IMR-90 (cell line): ENCODE measurements at regions not wholly inside any gene's neighbourhood (a gene's known extent, or its start where the extent isn't known, plus 50 kb on each side); places are given as distances from the start of the nearest gene placed in this dataset.

ENCODE experiments used
- ATAC-seq: fragments of 200-7000 bp; cut with Tn5 transposase; 2 replicates; pipeline ENCODE4 v1.9.1; 2020; ENCODE audit warnings: low read depth, mild to moderate bottlenecking, moderate library complexity
- BruUV-seq: library from RNA; stranded (reverse); fragments of 400-500 nt; replicated peaks from 2 replicates; lab custom pipeline; 2021; lab: Mats Ljungman, UMichigan
- CTCF ChIA-PET: fragments of 300-600 bp; formaldehyde crosslinking; extraction: SDS; loops from one replicate; lab custom pipeline; 2021; ENCODE audit warnings: antibody characterized with exemption; lab: Yijun Ruan, JAX
- POLR2A ChIA-PET: fragments of 300-600 bp; sonication (Branson Sonifier 250); formaldehyde crosslinking; loops from one replicate; lab custom pipeline; 2022; ENCODE audit warnings: antibody characterized with exemption; ENCODE audit not compliant: unreplicated experiment; lab: Charles Lee
- DNase-seq: peaks from one replicate; pipeline ENCODE4 v3.0.0; 2013
- H2AFZ ChIP-seq: replicated peaks from 2 replicates; pipeline ENCODE3; 2013; ENCODE audit warnings: low read length, mild to moderate bottlenecking; ENCODE audit not compliant: poor library complexity
- H2AK5ac ChIP-seq: 2 replicates; pipeline ENCODE4 v1.6.1; 2013; ENCODE audit warnings: low read depth, low read length, inconsistent platforms
- H2AK9ac ChIP-seq: replicated peaks from 2 replicates; pipeline ENCODE3; 2013; ENCODE audit warnings: mild to moderate bottlenecking, low read depth, low read length, moderate library complexity; ENCODE audit not compliant: poor library complexity
- H2BK120ac ChIP-seq: 2 replicates; pipeline ENCODE4 v1.6.1; 2013; ENCODE audit warnings: low read depth, low read length, inconsistent platforms
- H2BK15ac ChIP-seq: 3 replicates; pipeline ENCODE4 v1.6.1; 2013; ENCODE audit warnings: low read depth, low read length, inconsistent platforms
- H2BK20ac ChIP-seq: 2 replicates; pipeline ENCODE4 v1.6.1; 2013; ENCODE audit warnings: low read depth, mild to moderate bottlenecking, inconsistent platforms, low read length, moderate library complexity
- H2BK5ac ChIP-seq: 2 replicates; pipeline ENCODE4 v1.6.1; 2013; ENCODE audit warnings: mild to moderate bottlenecking, low read depth, low read length, inconsistent platforms; ENCODE audit not compliant: poor library complexity, severe bottlenecking
- H3K14ac ChIP-seq: replicated peaks from 2 replicates; pipeline ENCODE4 v1.6.1; 2013; ENCODE audit warnings: low read depth, low read length, inconsistent platforms
- H3K18ac ChIP-seq: 2 replicates; pipeline ENCODE4 v1.6.1; 2013; ENCODE audit warnings: low read depth, low read length, control low read depth
- H3K23ac ChIP-seq: 2 replicates; pipeline ENCODE4 v1.6.1; 2013; ENCODE audit warnings: low read depth, low read length, inconsistent platforms
- H3K27ac ChIP-seq: 2 replicates; pipeline ENCODE4 v1.5.1; 2013; ENCODE audit warnings: mild to moderate bottlenecking, control low read depth, low read length; ENCODE audit not compliant: insufficient read depth
- H3K27me3 ChIP-seq: 2 replicates; pipeline ENCODE4 v1.6.1; 2013; ENCODE audit warnings: low read length; ENCODE audit not compliant: control insufficient read depth, insufficient read depth
- H3K36me3 ChIP-seq: 2 replicates; pipeline ENCODE4 v1.6.1; 2013; ENCODE audit warnings: low read length, mixed read lengths; ENCODE audit not compliant: control insufficient read depth, insufficient read depth
- H3K4ac ChIP-seq: 2 replicates; pipeline ENCODE4 v1.6.1; 2013; ENCODE audit warnings: low read depth, low read length, inconsistent platforms
- H3K4me1 ChIP-seq: 2 replicates; pipeline ENCODE4 v1.6.1; 2013; ENCODE audit warnings: low read length, mixed read lengths; ENCODE audit not compliant: control insufficient read depth, insufficient read depth
- H3K4me2 ChIP-seq: 2 replicates; pipeline ENCODE4 v1.6.1; 2013; ENCODE audit warnings: low read depth, mild to moderate bottlenecking, control low read depth, low read length, moderate library complexity
- H3K4me3 ChIP-seq: 2 replicates; pipeline ENCODE4 v1.5.1; 2013; ENCODE audit warnings: low read depth, mild to moderate bottlenecking, control low read depth, low read length, moderate library complexity; ENCODE audit not compliant: insufficient read depth
- H3K56ac ChIP-seq: 2 replicates; pipeline ENCODE4 v1.6.1; 2013; ENCODE audit warnings: low read length, inconsistent platforms; ENCODE audit not compliant: insufficient read depth; ENCODE audit errors: extremely low read depth
- H3K79me1 ChIP-seq, 2 experiments: 2 replicates each; pipeline ENCODE4 v1.6.1; 2013; ENCODE audit warnings: low read length in 2 of 2, inconsistent platforms in 1 of 2, low read depth in 1 of 2
- H3K9ac ChIP-seq: 2 replicates; pipeline ENCODE4 v1.6.1; 2013; ENCODE audit warnings: low read depth, low read length, control low read depth
- H3K9me1 ChIP-seq: 2 replicates; pipeline ENCODE4 v1.6.1; 2013; ENCODE audit warnings: low read length, inconsistent platforms; ENCODE audit not compliant: insufficient read depth
- H3K9me3 ChIP-seq: 2 replicates; pipeline ENCODE4 v1.6.1; 2013; ENCODE audit warnings: low read length; ENCODE audit not compliant: control insufficient read depth, insufficient read depth
- H4K20me1 ChIP-seq: 2 replicates; pipeline ENCODE4 v1.6.1; 2013; ENCODE audit warnings: low read length, inconsistent platforms; ENCODE audit not compliant: insufficient read depth
- H4K5ac ChIP-seq: 2 replicates; pipeline ENCODE4 v1.6.1; 2013; ENCODE audit warnings: mild to moderate bottlenecking, low read depth, low read length, control low read depth
- H4K8ac ChIP-seq, 2 experiments: 2 replicates each; pipeline ENCODE4 v1.6.1; 2013; ENCODE audit warnings: low read depth in 2 of 2, low read length in 2 of 2, control low read depth in 1 of 2, inconsistent platforms in 1 of 2
- H4K91ac ChIP-seq: 2 replicates; pipeline ENCODE4 v1.6.1; 2013; ENCODE audit warnings: low read depth, low read length, inconsistent platforms; ENCODE audit not compliant: insufficient read depth
- BHLHE40 ChIP-seq: fragments of 150-350 bp; IDR thresholded peaks from 2 replicates; pipeline ENCODE4 v1.6.1; 2016; ENCODE audit warnings: mild to moderate bottlenecking, low read depth, low read length
- CEBPB ChIP-seq: IDR thresholded peaks from 2 replicates; pipeline ENCODE4 v1.6.1; 2012; ENCODE audit warnings: low read depth, low read length, improper control_type of control experiment
- CTCF ChIP-seq: conservative IDR thresholded peaks from 2 replicates; pipeline ENCODE4 v1.5.1; 2012; ENCODE audit warnings: mild to moderate bottlenecking, low read depth, low read length, improper control_type of control experiment
- FOS ChIP-seq: fragments of 150-350 bp; IDR thresholded peaks from 2 replicates; pipeline ENCODE4 v1.6.1; 2016; ENCODE audit warnings: low read depth, low read length
- MAFK ChIP-seq: IDR thresholded peaks from 2 replicates; pipeline ENCODE4 v1.6.1; 2012; ENCODE audit warnings: low read depth, low read length, improper control_type of control experiment
- MAZ ChIP-seq: IDR thresholded peaks from 2 replicates; pipeline ENCODE4 v1.6.1; 2012; ENCODE audit warnings: low read depth, mild to moderate bottlenecking, low read length, improper control_type of control experiment, moderate library complexity, borderline replicate concordance
- NFE2L2 ChIP-seq: fragments of 150-350 bp; IDR thresholded peaks from 2 replicates; pipeline ENCODE4 v1.6.1; 2016; ENCODE audit warnings: low read depth, mild to moderate bottlenecking, low read length
- RAD21 ChIP-seq: IDR thresholded peaks from 2 replicates; pipeline ENCODE4 v1.6.1; 2012; ENCODE audit warnings: low read length, improper control_type of control experiment
- RCOR1 ChIP-seq: IDR thresholded peaks from 2 replicates; pipeline ENCODE4 v1.6.1; 2012; ENCODE audit warnings: mild to moderate bottlenecking, low read length, improper control_type of control experiment; ENCODE audit not compliant: insufficient replicate concordance
- SMC3 ChIP-seq: fragments of 150-350 bp; IDR thresholded peaks from 2 replicates; pipeline ENCODE4 v1.6.1; 2016; ENCODE audit warnings: low read depth, mild to moderate bottlenecking, antibody characterized with exemption, low read length, moderate library complexity
- WGBS, 2 experiments: methylation state at CpG; one replicate each; pipeline versions ENCODE4 v1.1.5 to v1.1.7; 2013; ENCODE audit warnings: missing lambda C conversion rate in 2 of 2; ENCODE audit not compliant: insufficient read length in 1 of 2; ENCODE audit errors: extremely low coverage in 2 of 2; 5-methylcytosine and 5-hydroxymethylcytosine counted together
- dilution Hi-C: fragments of 300-500 bp; cut with HindIII; formaldehyde crosslinking; loops from one replicate; pipeline ENCODE4 v1.14.3; 2018; ENCODE audit warnings: low sequenced_read_pairs; ENCODE audit not compliant: unreplicated experiment
- in situ Hi-C: fragments of 300-500 bp; cut with MboI; formaldehyde crosslinking; loops from 3 replicates; pipeline ENCODE4 v1.14.3; 2019; ENCODE audit warnings: low sequenced_read_pairs, inconsistent platforms, mixed read lengths
- intact Hi-C: fragments of 100-400 bp; cut with micrococcal nuclease; formaldehyde crosslinking; loops from 2 replicates; pipeline ENCODE4 v1.10.0; 2022
- TF ChIP-seq, protein P1 (sequence below): fragments of 150-350 bp; IDR thresholded peaks from 2 replicates; pipeline ENCODE4 v1.6.1; 2016; ENCODE audit warnings: low read depth, mild to moderate bottlenecking, low read length, moderate library complexity, borderline replicate concordance
- TF ChIP-seq, protein P2 (sequence below): fragments of 150-350 bp; IDR thresholded peaks from 2 replicates; pipeline ENCODE4 v1.6.1; 2017; ENCODE audit warnings: mild to moderate bottlenecking, antibody characterized with exemption, low read length, low read depth

GRCh38 chr21:27366646-27367235 is 399.9 kb upstream of the ADAMTS5 start:
- H2AK9ac ChIP-seq: no peak overlapping the region
- no peak overlapping the region for H3K23ac ChIP-seq
- H3K4ac ChIP-seq: peak overlapping the region; percentile 49
- H3K9me1 ChIP-seq: peaks cover 5% of the 10 kb centered on the region; the same call in 1 of the 2 replicates
- H3K4me2 ChIP-seq: no peak overlapping the region
- H3K27me3 ChIP-seq: no peaks in the 10 kb centered on the region
- H4K8ac ChIP-seq: peak overlapping the region in 1 of 2 experiments; percentile 27; a peak in 1 of 4 replicates
- H3K14ac ChIP-seq: peak overlapping the region; percentile 63; the same call in 1 of the 2 replicates
- intact Hi-C loops (no loop called here), in situ Hi-C loops (no loop called here), dilution Hi-C loops (no loop called here)
- DNase-seq (peak; percentile 26), ATAC-seq (peak; percentile 33)
- H3K4me3 ChIP-seq: no peak overlapping the region
- no CpG with 5 or more reads among the region's 3 CpGs for WGBS, 2 experiments
- ChIA-PET POLR2A (interaction anchor here (0.6 kb wide), 1 partner anchor 113 kb away, joined by 3 read pairs; no protein-coding TSS in a partner anchor), CTCF (interaction anchor here (0.7 kb wide), 1 partner anchor 102 kb away, joined by 3 read pairs; no protein-coding TSS in a partner anchor)
- H2BK5ac ChIP-seq: peak overlapping the region; percentile 77
- H2BK120ac ChIP-seq: peak overlapping the region; percentile 92
- no peaks in the 10 kb centered on the region for H3K9me3 ChIP-seq
- no peak overlapping the region for H2AFZ ChIP-seq
- H3K4me1 ChIP-seq: peaks cover 10% of the 10 kb centered on the region; the same call in 1 of the 2 replicates
- H4K5ac ChIP-seq: peak overlapping the region; percentile 94
- peak overlapping the region; percentile 92 for H2BK20ac ChIP-seq
- TF ChIP-seq, protein P1, sequence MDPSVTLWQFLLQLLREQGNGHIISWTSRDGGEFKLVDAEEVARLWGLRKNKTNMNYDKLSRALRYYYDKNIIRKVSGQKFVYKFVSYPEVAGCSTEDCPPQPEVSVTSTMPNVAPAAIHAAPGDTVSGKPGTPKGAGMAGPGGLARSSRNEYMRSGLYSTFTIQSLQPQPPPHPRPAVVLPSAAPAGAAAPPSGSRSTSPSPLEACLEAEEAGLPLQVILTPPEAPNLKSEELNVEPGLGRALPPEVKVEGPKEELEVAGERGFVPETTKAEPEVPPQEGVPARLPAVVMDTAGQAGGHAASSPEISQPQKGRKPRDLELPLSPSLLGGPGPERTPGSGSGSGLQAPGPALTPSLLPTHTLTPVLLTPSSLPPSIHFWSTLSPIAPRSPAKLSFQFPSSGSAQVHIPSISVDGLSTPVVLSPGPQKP: no peak
- TF ChIP-seq, protein P2, sequence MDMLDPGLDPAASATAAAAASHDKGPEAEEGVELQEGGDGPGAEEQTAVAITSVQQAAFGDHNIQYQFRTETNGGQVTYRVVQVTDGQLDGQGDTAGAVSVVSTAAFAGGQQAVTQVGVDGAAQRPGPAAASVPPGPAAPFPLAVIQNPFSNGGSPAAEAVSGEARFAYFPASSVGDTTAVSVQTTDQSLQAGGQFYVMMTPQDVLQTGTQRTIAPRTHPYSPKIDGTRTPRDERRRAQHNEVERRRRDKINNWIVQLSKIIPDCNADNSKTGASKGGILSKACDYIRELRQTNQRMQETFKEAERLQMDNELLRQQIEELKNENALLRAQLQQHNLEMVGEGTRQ: no peak
- TF ChIP-seq SMC3 (no peak), RCOR1 (no peak), MAZ (no peak), CEBPB (no peak), BHLHE40 (no peak), RAD21 (no peak), FOS (no peak), MAFK (no peak), CTCF (no peak), NFE2L2 (no peak)
- H3K18ac ChIP-seq: peak overlapping the region; percentile 42
- no peaks in the 10 kb centered on the region for H3K79me1 ChIP-seq
- H4K91ac ChIP-seq: peak overlapping the region; percentile 53
- H3K9ac ChIP-seq: no peak overlapping the region
- H3K56ac ChIP-seq: no peak overlapping the region
- no peaks in the 10 kb centered on the region for H4K20me1 ChIP-seq
- H2BK15ac ChIP-seq: peak overlapping the region; percentile 9; the same call in 2 of the 3 replicates
- H3K36me3 ChIP-seq: no peaks in the 10 kb centered on the region
- H2AK5ac ChIP-seq: peak overlapping the region; percentile 51; the same call in 1 of the 2 replicates
- no peak overlapping the region for H3K27ac ChIP-seq
- no TSS peak for BruUV-seq
